Fibroblast of lung (primary cell): ENCODE measurements at regions not wholly inside any gene's neighbourhood (a gene's known extent, or its start where the extent isn't known, plus 50 kb on each side); places are given as distances from the start of the nearest gene placed in this dataset.

Source experiments
- CTCF ChIP-seq, 2 donors: IDR thresholded peaks in 1 of 2; conservative IDR thresholded peaks in 1 of 2; 1 replicate in 1 of 2; 2 replicates in 1 of 2; pipeline ENCODE4 v1.5.1; 2011 to 2012; ENCODE audit warnings: low read length in 2 of 2, control low read depth in 1 of 2, inconsistent platforms in 1 of 2, low read depth in 1 of 2, mild to moderate bottlenecking in 1 of 2
- EZH2 ChIP-seq: IDR thresholded peaks from 2 replicates; pipeline ENCODE4 v1.5.1; 2012; ENCODE audit warnings: low read length, control low read depth, mild to moderate bottlenecking; ENCODE audit errors: missing control alignments

- TF ChIP-seq EZH2 (no peak), CTCF (conservative IDR thresholded peaks at IDR 0.05 in 1 of 2, IDR thresholded peaks at IDR 0.05 in 1 of 2; ENCODE audit: low read depth in 1 of 2, low read length in 2 of 2) (no peak)
Measured at GRCh38 chr4:156643826-156644225, 327.8 kb downstream of the PDGFC start.
